ENCODE measurements at regions not wholly inside any gene's neighbourhood (a gene's known extent, or its start where the extent isn't known, plus 50 kb on each side); places are given as distances from the start of the nearest gene placed in this dataset.

DNA sequence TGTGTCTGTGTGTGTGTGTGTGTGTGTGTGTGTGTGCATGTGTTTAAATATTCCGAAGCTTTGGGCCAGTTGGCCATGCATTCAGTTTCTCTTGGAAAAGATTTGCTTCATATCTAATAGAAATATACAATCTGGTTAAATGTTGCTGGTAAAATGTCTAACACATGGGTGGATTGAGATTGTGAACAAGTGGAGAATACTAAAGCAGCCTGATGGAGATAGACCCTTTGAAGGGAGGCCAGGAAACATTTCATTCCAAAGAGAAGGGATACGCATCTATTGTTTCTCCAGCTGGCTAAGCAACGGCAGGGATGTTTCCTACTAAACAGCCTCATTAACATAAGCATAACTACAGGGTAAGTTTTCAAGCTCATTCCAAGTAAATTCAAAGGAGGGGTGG, 257.5 kb upstream of the PTBP2 start:
- TF ChIP-seq, protein P1, sequence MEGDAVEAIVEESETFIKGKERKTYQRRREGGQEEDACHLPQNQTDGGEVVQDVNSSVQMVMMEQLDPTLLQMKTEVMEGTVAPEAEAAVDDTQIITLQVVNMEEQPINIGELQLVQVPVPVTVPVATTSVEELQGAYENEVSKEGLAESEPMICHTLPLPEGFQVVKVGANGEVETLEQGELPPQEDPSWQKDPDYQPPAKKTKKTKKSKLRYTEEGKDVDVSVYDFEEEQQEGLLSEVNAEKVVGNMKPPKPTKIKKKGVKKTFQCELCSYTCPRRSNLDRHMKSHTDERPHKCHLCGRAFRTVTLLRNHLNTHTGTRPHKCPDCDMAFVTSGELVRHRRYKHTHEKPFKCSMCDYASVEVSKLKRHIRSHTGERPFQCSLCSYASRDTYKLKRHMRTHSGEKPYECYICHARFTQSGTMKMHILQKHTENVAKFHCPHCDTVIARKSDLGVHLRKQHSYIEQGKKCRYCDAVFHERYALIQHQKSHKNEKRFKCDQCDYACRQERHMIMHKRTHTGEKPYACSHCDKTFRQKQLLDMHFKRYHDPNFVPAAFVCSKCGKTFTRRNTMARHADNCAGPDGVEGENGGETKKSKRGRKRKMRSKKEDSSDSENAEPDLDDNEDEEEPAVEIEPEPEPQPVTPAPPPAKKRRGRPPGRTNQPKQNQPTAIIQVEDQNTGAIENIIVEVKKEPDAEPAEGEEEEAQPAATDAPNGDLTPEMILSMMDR (IDR thresholded peaks at IDR 0.05; ENCODE audit: insufficient read depth, low read length, poor library complexity, severe bottlenecking) = no peak
- no peak for TF ChIP-seq EZH2phosphoT487 (conservative IDR thresholded peaks at IDR 0.05; ENCODE audit: low read length)
